BJ (cell line): ENCODE measurements at regions not wholly inside any gene's neighbourhood (a gene's known extent, or its start where the extent isn't known, plus 50 kb on each side); places are given as distances from the start of the nearest gene placed in this dataset.

ENCODE experiments used
- CTCF ChIA-PET: fragments of 350-600 bp; formaldehyde crosslinking; extraction: SDS; loops from one replicate; lab custom pipeline; 2021; ENCODE audit warnings: antibody characterized with exemption, inconsistent platforms; lab: Yijun Ruan, JAX
- POLR2A ChIA-PET: fragments of 300-600 bp; sonication (Branson Sonifier 250); formaldehyde crosslinking; extraction: SDS; loops from one replicate; lab custom pipeline; 2021; ENCODE audit warnings: antibody characterized with exemption; lab: Charles Lee
- DNase-seq: peaks from one replicate; pipeline ENCODE4 v3.0.0-alpha.2; 2011; ENCODE audit warnings: low read depth
- H3K27me3 ChIP-seq: 2 replicates; pipeline ENCODE4 v1.6.0; 2011; ENCODE audit warnings: low read length; ENCODE audit not compliant: control insufficient read depth, insufficient read depth
- H3K36me3 ChIP-seq: 2 replicates; pipeline ENCODE4 v1.5.1; 2011; ENCODE audit warnings: low read length; ENCODE audit not compliant: control insufficient read depth, insufficient read depth
- H3K4me3 ChIP-seq: 2 replicates; pipeline ENCODE4 v1.5.1; 2011; ENCODE audit warnings: low read depth, mild to moderate bottlenecking, control low read depth, low read length
- TF ChIP-seq, protein P1 (sequence below): IDR thresholded peaks from 2 replicates; pipeline ENCODE4 v1.5.1; 2011; ENCODE audit warnings: low read depth, mild to moderate bottlenecking, control low read depth, inconsistent platforms, low read length, moderate library complexity; ENCODE audit not compliant: insufficient read depth

GRCh38 chr9:84609779-84610178 lies 59.8 kb upstream of the NTRK2 start:
- no peaks in the 10 kb centered on the region for H3K36me3 ChIP-seq
- no peak for DNase-seq
- ChIA-PET CTCF (no interaction called here), POLR2A (no interaction called here)
- TF ChIP-seq, protein P1, sequence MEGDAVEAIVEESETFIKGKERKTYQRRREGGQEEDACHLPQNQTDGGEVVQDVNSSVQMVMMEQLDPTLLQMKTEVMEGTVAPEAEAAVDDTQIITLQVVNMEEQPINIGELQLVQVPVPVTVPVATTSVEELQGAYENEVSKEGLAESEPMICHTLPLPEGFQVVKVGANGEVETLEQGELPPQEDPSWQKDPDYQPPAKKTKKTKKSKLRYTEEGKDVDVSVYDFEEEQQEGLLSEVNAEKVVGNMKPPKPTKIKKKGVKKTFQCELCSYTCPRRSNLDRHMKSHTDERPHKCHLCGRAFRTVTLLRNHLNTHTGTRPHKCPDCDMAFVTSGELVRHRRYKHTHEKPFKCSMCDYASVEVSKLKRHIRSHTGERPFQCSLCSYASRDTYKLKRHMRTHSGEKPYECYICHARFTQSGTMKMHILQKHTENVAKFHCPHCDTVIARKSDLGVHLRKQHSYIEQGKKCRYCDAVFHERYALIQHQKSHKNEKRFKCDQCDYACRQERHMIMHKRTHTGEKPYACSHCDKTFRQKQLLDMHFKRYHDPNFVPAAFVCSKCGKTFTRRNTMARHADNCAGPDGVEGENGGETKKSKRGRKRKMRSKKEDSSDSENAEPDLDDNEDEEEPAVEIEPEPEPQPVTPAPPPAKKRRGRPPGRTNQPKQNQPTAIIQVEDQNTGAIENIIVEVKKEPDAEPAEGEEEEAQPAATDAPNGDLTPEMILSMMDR, result no peak
- no peak overlapping the region for H3K4me3 ChIP-seq
- H3K27me3 ChIP-seq, result no peaks in the 10 kb centered on the region

DNA sequence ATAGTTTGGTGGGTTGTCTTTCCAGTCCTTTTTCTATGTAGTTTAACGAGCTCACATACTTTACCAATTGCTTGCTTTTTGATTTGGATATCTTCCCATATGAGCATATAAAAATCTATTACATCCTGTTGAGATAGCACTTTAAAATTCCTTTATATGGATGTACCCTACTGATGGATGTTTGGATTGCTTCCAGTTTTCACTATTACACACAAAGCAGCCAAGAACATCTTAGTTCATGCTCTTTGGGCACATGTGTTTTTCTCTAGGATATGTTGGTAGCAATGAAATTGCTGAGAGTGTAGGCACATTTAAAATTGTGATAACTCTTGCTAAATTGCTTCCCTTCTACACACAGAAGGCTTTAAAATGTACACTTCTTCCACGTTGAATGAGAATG lies 56.1 kb upstream of the NTRK2 start:
- H3K4me3 ChIP-seq, result no peak overlapping the region
- TF ChIP-seq, protein P1, result no peak
- no peak for DNase-seq
- POLR2A ChIA-PET, result no interaction called here
- no peaks in the 10 kb centered on the region for H3K36me3 ChIP-seq
- no peaks in the 10 kb centered on the region for H3K27me3 ChIP-seq
- CTCF ChIA-PET, result no interaction called here

GRCh38 chr9:84615544-84615943 lies 54.0 kb upstream of the NTRK2 start:
- H3K36me3 ChIP-seq, result no peaks in the 10 kb centered on the region
- no peaks in the 10 kb centered on the region for H3K27me3 ChIP-seq
- no peak for DNase-seq
- ChIA-PET CTCF (interaction anchor here (2.0 kb wide), 1 partner anchor 11 kb away, joined by 4 read pairs; no protein-coding TSS in a partner anchor), POLR2A (no interaction called here)
- TF ChIP-seq, protein P1, result no peak
- H3K4me3 ChIP-seq, result no peak overlapping the region

- ChIA-PET POLR2A (no interaction called here), CTCF (no interaction called here)
These were observed 52.0 kb upstream of the NTRK2 start for GRCh38 chr9:84617411-84618029.

More at GRCh38 chr9:84617411-84618029, 52.0 kb upstream of the NTRK2 start:
- Histone ChIP-seq H3K4me3 (no peak overlapping the region), H3K27me3 (no peaks in the 10 kb centered on the region), H3K36me3 (no peaks in the 10 kb centered on the region)
- TF ChIP-seq, protein P1, result no peak
- DNase-seq, result no peak
